Keratinocyte (primary cell): ENCODE measurements at regions not wholly inside any gene's neighbourhood (a gene's known extent, or its start where the extent isn't known, plus 50 kb on each side); places are given as distances from the start of the nearest gene placed in this dataset.

Source experiments
- DNase-seq: peaks from one replicate; pipeline ENCODE4 v3.0.0-alpha.2; 2011; ENCODE audit warnings: low read depth, missing footprints, low spot score
- FAIRE-seq: peaks from 2 replicates; lab custom pipeline; 2011; peaks lifted over from hg19 to GRCh38; lab: Jason Lieb, UNC
- H2AFZ ChIP-seq: 2 replicates; pipeline ENCODE4 v1.6.0; 2012; ENCODE audit warnings: low read length, control low read depth, inconsistent platforms; ENCODE audit not compliant: control insufficient read depth
- H3K27ac ChIP-seq: 2 replicates; pipeline ENCODE4 v1.5.1; 2011; ENCODE audit warnings: low read length; ENCODE audit not compliant: control insufficient read depth, insufficient read depth
- H3K27me3 ChIP-seq: 3 replicates; pipeline ENCODE4 v1.6.0; 2011; ENCODE audit warnings: low read length; ENCODE audit not compliant: control insufficient read depth, insufficient read depth; ENCODE audit errors: extremely low read depth
- H3K36me3 ChIP-seq, 2 experiments: 2 replicates in 1 of 2; 3 replicates in 1 of 2; pipeline ENCODE4 v1.5.1; 2011; ENCODE audit warnings: low read length in 2 of 2, mild to moderate bottlenecking in 1 of 2; ENCODE audit not compliant: control insufficient read depth in 2 of 2, insufficient read depth in 2 of 2; ENCODE audit errors: extremely low read depth in 1 of 2
- H3K4me1 ChIP-seq: 3 replicates; pipeline ENCODE4 v1.5.1; 2011; ENCODE audit warnings: low read length; ENCODE audit not compliant: control insufficient read depth, insufficient read depth; ENCODE audit errors: extremely low read depth
- H3K4me2 ChIP-seq: 3 replicates; pipeline ENCODE4 v1.6.0; 2011; ENCODE audit warnings: low read depth, low read length; ENCODE audit not compliant: control insufficient read depth, insufficient read depth; ENCODE audit errors: extremely low read depth
- H3K4me3 ChIP-seq, 3 experiments: fragments of 200-600 bp in 1 of 3; sonication (generic) in 1 of 3; 2 replicates in 2 of 3; 3 replicates in 1 of 3; pipeline ENCODE4 v1.5.1; 2011 to 2016; ENCODE audit warnings: low read length in 3 of 3, mild to moderate bottlenecking in 3 of 3, control low read depth in 2 of 3, inconsistent platforms in 1 of 3, low read depth in 1 of 3, mixed read lengths in 1 of 3, mixed run types in 1 of 3, moderate library complexity in 1 of 3; ENCODE audit not compliant: control insufficient read depth in 2 of 3, insufficient read depth in 2 of 3; ENCODE audit errors: extremely low read depth in 1 of 3
- H3K79me2 ChIP-seq: 2 replicates; pipeline ENCODE4 v1.6.0; 2012; ENCODE audit warnings: low read length; ENCODE audit not compliant: control insufficient read depth, insufficient read depth
- H3K9ac ChIP-seq: 3 replicates; pipeline ENCODE4 v1.6.0; 2011; ENCODE audit warnings: low read length; ENCODE audit not compliant: control insufficient read depth, insufficient read depth; ENCODE audit errors: extremely low read depth
- H3K9me1 ChIP-seq: 3 replicates; pipeline ENCODE4 v1.6.0; 2011; ENCODE audit warnings: low read length; ENCODE audit not compliant: control insufficient read depth, insufficient read depth; ENCODE audit errors: extremely low read depth
- H3K9me3 ChIP-seq: 2 replicates; pipeline ENCODE4 v1.5.1; 2012; ENCODE audit warnings: low read depth, low read length; ENCODE audit not compliant: control insufficient read depth
- H4K20me1 ChIP-seq: 3 replicates; pipeline ENCODE4 v1.6.0; 2011; ENCODE audit warnings: low read length; ENCODE audit not compliant: control insufficient read depth, insufficient read depth; ENCODE audit errors: extremely low read depth
- CTCF ChIP-seq, 3 experiments: IDR thresholded peaks in 1 of 3; conservative IDR thresholded peaks in 1 of 3; optimal IDR thresholded peaks in 1 of 3; 2 replicates in 2 of 3; 3 replicates in 1 of 3; pipeline versions ENCODE3 to v1.5.1; 2011; ENCODE audit warnings: low read length in 3 of 3, mild to moderate bottlenecking in 3 of 3, moderate library complexity in 2 of 3, control low read depth in 1 of 3, inconsistent platforms in 1 of 3; ENCODE audit not compliant: insufficient read depth in 2 of 3; ENCODE audit errors: extremely low read depth in 1 of 3
- EZH2 ChIP-seq: IDR thresholded peaks from one replicate; pipeline ENCODE4 v1.6.1; 2012; ENCODE audit warnings: inconsistent platforms, mild to moderate bottlenecking, low read length, moderate library complexity
- dilution Hi-C: fragments of 300-500 bp; cut with MboI; formaldehyde crosslinking; loops from one replicate; pipeline ENCODE4 v1.7.0; 2020; ENCODE audit warnings: low sequenced_read_pairs; ENCODE audit not compliant: extremely low pct_ligation_motif_present

- H3K9me1 ChIP-seq: no peaks in the 10 kb centered on the region
- no peaks in the 10 kb centered on the region for H3K79me2 ChIP-seq
- no peaks in the 10 kb centered on the region for H4K20me1 ChIP-seq
- dilution Hi-C loops: no loop called here
- DNase-seq (no peak), FAIRE-seq (no peak)
- no peak overlapping the region for H3K4me3 ChIP-seq
- H3K4me2 ChIP-seq: no peak overlapping the region
- H3K4me1 ChIP-seq: no peaks in the 10 kb centered on the region
- H3K27me3 ChIP-seq: no peaks in the 10 kb centered on the region
- H3K27ac ChIP-seq: no peak overlapping the region
- H2AFZ ChIP-seq: no peak overlapping the region
- TF ChIP-seq EZH2: no peak
- H3K9ac ChIP-seq: no peak overlapping the region
- H3K36me3 ChIP-seq: no peaks in the 10 kb centered on the region
- H3K9me3 ChIP-seq: no peaks in the 10 kb centered on the region
Measured at GRCh38 chr5:51013036-51013435, 346.6 kb downstream of the PARP8 start.

GRCh38 chr5:51018423-51018822, 352.0 kb downstream of the PARP8 start:
- no peak overlapping the region for H2AFZ ChIP-seq
- no peaks in the 10 kb centered on the region for H4K20me1 ChIP-seq
- TF ChIP-seq CTCF (optimal IDR thresholded peaks at IDR 0.05 in 1 of 3, IDR thresholded peaks at IDR 0.05 in 1 of 3, conservative IDR thresholded peaks at IDR 0.05 in 1 of 3; ENCODE audit: extremely low read depth in 1 of 3, insufficient read depth in 2 of 3, low read length in 3 of 3) (no peak), EZH2 (no peak)
- no peak overlapping the region for H3K4me2 ChIP-seq
- H3K36me3 ChIP-seq: no peaks in the 10 kb centered on the region
- H3K4me1 ChIP-seq: no peaks in the 10 kb centered on the region
- H3K79me2 ChIP-seq: no peaks in the 10 kb centered on the region
- H3K4me3 ChIP-seq: no peak overlapping the region
- DNase-seq (no peak), FAIRE-seq (no peak)
- no peaks in the 10 kb centered on the region for H3K27me3 ChIP-seq
- H3K9ac ChIP-seq: no peak overlapping the region
- dilution Hi-C loops: no loop called here
- no peaks in the 10 kb centered on the region for H3K9me3 ChIP-seq
- no peak overlapping the region for H3K27ac ChIP-seq
- H3K9me1 ChIP-seq: no peaks in the 10 kb centered on the region

GRCh38 chr5:51024263-51024662, 357.8 kb downstream of the PARP8 start:
- Histone ChIP-seq H2AFZ (no peak overlapping the region), H3K79me2 (no peaks in the 10 kb centered on the region), H3K27me3 (no peaks in the 10 kb centered on the region), H3K9me1 (no peaks in the 10 kb centered on the region), H3K9ac (no peak overlapping the region), H3K9me3 (no peaks in the 10 kb centered on the region), H3K4me1 (no peaks in the 10 kb centered on the region), H3K4me2 (no peak overlapping the region), H4K20me1 (no peaks in the 10 kb centered on the region), H3K27ac (no peak overlapping the region), H3K36me3 (no peaks in the 10 kb centered on the region), H3K4me3 (no peak overlapping the region)
- FAIRE-seq (no peak), DNase-seq (no peak)
- dilution Hi-C loops: no loop called here
- TF ChIP-seq CTCF (optimal IDR thresholded peaks at IDR 0.05 in 1 of 3, IDR thresholded peaks at IDR 0.05 in 1 of 3, conservative IDR thresholded peaks at IDR 0.05 in 1 of 3; ENCODE audit: extremely low read depth in 1 of 3, insufficient read depth in 2 of 3, low read length in 3 of 3): no peak
- TF ChIP-seq EZH2: no peak
